GM23248 (cell line): ENCODE measurements at regions not wholly inside any gene's neighbourhood (a gene's known extent, or its start where the extent isn't known, plus 50 kb on each side); places are given as distances from the start of the nearest gene placed in this dataset.

Experiments used
- EZH2 ChIP-seq: fragments of 200-600 bp; sonication (generic); IDR thresholded peaks from 2 replicates; pipeline ENCODE4 v1.6.1; 2018; ENCODE audit warnings: antibody characterized with exemption, mild to moderate bottlenecking; ENCODE audit not compliant: insufficient read depth, poor library complexity, severe bottlenecking
- EZH2phosphoT487 ChIP-seq: fragments of 200-600 bp; sonication (generic); IDR thresholded peaks from 2 replicates; pipeline ENCODE4 v1.6.1; 2018; ENCODE audit warnings: antibody characterized with exemption, moderate library complexity, mild to moderate bottlenecking, low read depth; ENCODE audit not compliant: insufficient read depth

DNA sequence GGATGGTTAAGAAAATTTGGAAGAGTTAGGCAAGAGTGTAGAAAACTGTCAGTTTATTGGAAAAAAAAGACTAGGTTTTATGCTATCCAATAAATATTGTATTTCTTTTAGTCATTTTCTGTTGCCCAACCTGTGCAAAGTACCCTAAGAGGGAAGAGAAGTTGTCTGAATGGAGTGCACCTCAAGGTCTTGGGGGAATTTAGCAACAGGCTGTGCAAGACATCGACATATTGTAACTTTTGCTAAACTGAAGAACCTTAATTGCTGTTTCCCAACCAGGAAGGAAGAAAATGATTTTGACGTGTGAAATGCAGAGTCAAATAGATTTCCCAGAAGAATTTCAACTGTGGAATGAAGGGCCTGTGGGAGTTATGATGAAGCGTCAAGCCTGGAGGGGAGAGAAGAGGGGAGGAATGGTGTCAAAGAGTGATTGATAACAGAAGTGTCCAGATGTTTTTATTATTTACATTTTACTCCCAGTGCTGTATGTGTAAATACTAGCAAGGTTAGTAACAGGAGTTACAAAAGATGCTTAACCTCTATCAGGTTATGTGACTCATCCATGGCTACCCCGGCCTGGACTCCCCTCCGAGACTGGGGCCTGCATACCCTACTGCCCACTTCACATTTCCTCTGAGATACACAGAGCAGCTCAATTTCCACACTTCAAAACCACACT is 246.8 kb downstream of the MYLK4 start:
- TF ChIP-seq EZH2 (no peak), EZH2phosphoT487 (no peak)
